ENCODE measurements at regions not wholly inside any gene's neighbourhood (a gene's known extent, or its start where the extent isn't known, plus 50 kb on each side); places are given as distances from the start of the nearest gene placed in this dataset.
A peak's percentile ranks its signal among the peaks of the same experiment; 100 is the strongest.

DNA sequence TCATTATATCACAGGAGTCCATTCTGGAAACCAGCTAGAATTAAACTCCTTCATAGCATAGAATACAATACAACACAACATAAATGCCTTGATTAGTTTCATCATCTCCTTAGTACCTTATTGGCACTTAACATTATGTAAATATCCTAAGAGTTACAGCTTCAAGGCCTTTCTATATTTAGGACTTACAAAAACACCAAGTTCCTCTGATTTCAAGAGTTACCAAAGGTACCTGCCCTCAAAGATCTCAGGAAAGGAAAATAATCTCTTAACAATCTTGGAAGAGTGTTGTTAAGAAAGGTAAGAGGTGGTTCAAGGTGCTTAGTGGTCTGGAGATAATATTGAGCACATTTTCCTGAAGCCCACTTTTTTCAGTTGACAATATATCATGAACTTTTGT lies 477.7 kb downstream of the IGSF11 start:
- DNase-seq (ENCODE audit: low spot score), result no peak

DNA sequence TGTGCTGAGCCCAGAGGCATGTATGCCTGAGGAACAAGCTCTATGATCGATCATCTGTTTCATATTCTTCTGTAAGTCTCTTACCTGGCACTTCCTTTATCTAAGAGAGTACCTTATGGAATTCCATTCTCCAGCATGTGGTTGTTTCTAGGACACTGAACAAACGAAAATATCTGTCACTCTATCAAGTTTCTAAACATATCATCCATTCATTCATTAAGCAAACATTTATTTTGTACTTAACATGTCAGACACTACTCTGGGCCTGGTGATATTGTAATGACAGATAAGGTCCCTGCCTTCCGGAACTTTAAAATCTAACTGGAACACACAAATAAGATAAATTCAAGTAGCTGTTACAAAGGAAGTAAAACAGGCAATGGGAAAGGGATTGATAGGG lies 477.1 kb downstream of the IGSF11 start:
- no peak for DNase-seq (ENCODE audit: low spot score)

- DNase-seq (ENCODE audit: low spot score), result no peak
Observed at GRCh38 chr3:118559286-118559685, 475.4 kb downstream of the IGSF11 start.

DNA sequence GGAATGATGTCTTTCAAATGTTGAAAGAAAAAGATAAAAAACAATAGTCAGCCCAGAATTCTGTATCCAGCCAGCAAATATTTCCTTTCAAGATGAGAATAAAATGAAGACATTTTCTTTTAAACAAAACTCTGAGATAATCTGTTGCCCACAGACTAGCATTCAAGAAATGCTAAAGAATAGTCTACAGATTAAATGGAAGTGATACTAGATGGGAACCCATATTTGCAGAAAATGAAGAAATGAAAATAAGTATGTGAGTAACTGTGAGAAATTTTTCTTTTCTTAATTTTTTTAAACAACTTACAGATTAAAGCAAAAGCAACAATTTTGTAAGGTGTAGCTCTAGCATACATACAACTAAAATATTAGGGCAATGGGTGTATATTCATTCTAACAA lies 469.8 kb downstream of the IGSF11 start:
- no peak for DNase-seq (ENCODE audit: low spot score)

DNA sequence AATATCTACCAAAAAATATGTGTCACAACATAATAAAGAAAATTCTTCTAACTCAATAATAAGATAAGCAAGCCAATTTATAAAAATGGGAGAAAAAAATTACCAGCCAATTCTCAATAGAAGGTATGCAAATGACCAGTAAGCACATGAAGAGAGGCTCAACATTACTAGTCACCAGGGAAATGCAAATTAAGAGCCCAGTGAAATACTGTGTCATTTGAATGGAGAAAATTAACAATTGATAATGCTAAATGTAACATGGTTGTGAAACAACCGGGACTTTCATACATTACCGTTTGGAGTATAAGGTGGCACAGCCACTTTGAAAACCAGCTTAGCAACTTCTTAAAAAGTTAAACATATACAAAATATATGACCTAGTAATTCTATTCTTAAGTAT lies 460.7 kb downstream of the IGSF11 start:
- no peak for DNase-seq (ENCODE audit: low spot score)

DNA sequence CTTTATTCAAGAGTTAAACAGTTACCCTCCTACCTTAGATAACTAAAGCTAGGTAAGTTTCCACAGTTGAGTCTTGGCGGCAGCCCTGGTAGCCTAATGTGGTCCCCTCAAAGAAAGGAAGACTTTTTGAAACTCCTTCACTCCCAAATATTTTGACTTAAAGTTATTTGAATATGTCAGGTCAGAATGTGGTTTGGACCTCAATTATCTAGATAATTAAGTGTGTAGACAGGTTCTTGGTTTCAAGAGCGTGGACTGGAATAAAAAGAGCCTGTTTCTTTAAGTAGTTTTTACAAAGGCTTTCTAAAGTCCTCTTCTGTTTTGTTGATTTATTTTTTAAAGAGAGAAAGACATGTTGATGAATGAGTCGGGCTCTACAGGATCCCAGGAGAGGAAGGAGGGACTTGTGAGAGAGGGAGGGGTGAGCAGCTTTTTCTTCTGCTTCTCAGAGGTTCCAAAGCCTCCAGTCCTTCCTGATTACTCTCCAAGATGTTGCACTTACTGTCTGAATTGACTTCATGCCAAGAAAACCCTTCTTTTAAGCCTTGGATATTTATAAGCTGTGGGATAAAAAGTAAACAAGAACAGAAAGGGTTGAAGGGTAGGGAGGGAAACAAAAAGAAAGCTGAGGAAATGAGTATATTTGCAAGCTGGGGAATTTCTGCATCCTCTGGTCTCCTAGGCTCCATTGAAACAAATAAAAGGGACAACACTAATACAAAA lies 457.4 kb downstream of the IGSF11 start:
- DNase-seq (ENCODE audit: low spot score), result no peak

DNA sequence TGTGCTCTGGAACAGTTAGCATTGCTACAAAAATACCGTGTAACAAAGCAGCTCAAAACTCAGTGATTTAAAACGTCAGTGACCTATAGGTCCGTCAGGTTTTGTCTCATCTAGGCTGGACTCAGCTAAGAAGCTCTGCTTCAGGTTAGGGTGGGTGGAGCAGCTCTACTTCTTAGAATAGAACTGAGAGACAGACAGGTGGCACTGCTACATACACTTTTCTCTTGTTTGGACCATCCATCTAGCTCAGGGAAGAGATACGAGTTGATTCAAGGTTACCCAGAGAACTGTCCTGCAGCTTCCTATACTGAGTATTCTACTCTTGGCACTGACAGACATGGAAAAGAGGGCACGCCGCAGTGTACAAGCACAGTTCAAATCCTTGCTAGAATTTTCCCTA lies 456.1 kb downstream of the IGSF11 start:
- DNase-seq (ENCODE audit: low spot score), result no peak

GRCh38 chr3:118587037-118587741 lies 447.5 kb downstream of the IGSF11 start:
- DNase-seq (ENCODE audit: low spot score), result no peak

DNA sequence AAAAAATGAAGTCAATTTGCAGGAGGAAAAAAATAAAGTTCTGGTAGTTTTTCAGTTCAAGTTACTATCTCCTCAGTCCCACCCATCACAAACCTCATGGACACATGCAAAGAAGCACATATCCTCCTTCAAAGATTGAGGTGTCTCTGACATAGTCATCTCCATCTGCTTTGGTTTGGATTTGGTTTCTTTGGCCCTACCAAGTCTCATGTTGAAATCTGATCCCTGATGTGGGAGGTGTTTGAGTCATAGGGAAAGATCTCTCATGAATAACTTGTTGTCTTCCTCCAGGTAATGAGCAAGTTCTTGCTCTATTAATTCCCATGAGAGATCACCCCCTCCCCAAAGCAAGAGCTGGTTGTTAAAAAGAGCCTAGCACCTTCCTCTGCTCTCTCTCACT lies 446.8 kb downstream of the IGSF11 start:
- no peak for DNase-seq (ENCODE audit: low spot score)

GRCh38 chr3:118593277-118593670 lies 441.4 kb downstream of the IGSF11 start:
- no peak for DNase-seq (ENCODE audit: low spot score)

- no peak for DNase-seq (ENCODE audit: low spot score)
Observed at GRCh38 chr3:118597184-118597583, 437.5 kb downstream of the IGSF11 start.

DNA sequence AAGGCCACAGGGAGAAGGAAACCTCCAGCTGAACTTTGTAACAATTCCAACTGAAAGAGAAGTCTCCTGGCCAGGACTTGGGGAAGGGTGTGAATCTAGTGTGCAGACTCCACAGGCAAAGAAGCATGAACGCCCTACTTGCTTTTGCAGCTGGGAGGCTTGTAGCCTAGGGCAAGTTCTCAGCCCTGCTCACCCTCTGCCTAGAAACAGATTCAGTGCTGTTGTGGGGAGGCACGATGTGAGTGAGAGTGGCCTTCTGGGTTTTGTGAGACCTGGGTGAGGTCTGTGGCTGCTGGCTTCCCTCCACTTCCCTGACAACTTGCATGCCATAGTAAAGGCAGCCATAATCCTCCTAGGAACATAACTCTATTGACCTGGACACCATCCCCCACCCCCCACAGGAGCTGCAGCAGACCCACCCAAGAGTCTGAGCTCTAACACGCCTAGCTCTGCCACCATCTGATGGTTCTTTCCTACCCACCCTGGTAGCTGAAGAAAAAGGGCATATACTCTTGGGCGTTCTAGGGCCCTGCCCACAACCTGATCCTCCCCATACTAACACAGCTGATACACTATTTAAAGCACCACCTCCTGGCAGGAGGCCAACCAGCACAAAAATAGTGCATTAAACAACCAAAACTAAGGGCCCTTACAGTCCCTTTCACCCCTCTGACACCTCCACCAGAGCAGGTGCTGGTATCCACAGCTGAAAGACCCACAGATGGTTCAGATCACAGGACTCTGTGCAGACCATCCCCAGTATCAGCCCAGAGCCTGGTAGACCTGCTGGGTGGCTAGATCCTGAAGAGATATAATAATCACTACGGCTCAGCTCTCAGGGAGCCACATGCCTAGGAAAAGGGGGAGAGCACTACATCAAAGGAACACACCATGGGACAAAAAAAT lies 426.5 kb downstream of the IGSF11 start:
- no peak for DNase-seq (ENCODE audit: low spot score)

DNA sequence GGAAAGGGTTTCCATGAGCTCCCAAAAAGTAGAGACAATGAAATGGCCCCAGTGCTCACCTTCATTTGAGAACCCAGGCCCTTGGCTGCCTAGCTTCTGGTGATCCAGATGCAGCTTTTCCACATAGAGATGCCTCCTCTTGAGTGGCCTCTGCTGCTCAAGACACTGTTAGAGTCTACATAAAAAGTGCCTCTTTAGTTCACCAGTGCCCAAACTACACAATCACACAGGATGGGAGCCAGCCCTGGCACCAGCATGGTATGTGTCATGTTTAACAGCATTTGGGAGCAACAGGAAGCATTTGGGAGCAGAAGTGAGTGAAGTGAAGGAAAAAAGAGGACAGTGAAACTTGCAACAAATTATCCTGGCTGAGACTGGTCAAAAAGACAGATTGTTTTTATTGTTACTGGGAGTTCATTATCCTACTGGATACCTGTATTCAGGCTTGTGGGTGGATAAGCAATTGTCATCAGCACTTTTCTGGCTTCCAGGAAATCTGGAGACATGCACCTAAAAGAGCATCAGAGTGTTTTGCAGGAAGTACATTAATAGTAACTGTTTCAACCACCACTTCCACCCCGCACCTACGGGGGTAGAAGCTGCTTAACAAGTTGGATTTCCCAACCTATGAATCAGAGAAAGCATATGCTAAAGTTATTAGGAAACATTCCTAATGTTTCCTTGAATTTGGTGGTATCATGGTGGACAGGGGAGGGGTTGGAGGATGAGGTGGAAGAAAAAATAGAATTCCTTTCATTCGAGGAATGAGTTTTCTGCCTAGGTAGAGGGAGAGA lies 416.2 kb downstream of the IGSF11 start:
- no peak for DNase-seq (ENCODE audit: low spot score)

- no peak for DNase-seq (ENCODE audit: low spot score)
Observed at GRCh38 chr3:118626453-118626852, 408.2 kb downstream of the IGSF11 start.

GRCh38 chr3:118628704-118629341 lies 405.8 kb downstream of the IGSF11 start:
- DNase-seq (ENCODE audit: low spot score), result peak; percentile 9

DNA sequence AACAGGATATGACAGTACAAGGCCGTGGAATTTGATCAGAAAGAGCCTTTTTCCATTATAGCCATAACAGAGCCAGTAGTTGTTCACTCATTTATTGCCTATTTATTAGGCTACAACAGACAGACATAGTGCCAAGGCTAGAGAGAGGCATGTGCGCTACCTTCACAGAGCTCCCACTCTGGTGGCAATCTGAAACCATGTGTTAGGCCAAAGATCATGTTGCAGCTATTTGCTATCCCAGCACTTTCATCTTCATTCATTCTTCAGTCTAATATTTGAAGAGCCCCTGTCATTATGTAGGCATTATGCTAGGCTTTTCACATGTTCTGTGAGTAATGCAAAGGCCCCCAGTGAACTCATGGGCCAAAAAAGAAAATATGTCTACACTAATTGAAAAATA lies 404.8 kb downstream of the IGSF11 start:
- no peak for DNase-seq (ENCODE audit: low spot score)

- DNase-seq (ENCODE audit: low spot score), result no peak
Observed at GRCh38 chr3:118635711-118636110, 398.9 kb downstream of the IGSF11 start.

DNA sequence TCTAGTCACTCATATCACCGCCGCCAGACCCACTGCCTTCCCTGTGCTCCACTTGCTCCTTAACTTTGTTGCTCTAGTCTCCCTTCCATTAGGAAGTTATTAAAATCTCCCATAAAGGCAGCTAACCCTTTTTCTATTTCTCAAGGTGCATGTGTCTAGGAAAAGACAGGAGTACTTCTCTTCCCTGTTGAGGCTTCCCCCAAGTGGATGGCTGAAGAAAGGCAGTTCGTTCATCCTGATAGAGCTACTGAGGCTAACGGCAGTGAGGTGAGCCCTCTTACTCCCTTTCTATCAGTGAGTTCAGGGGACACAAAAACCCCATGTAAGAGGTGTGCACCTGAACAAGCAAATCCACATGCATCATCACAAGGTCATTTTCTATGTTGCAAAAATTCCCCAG lies 397.8 kb downstream of the IGSF11 start:
- no peak for DNase-seq (ENCODE audit: low spot score)

- no peak for DNase-seq (ENCODE audit: low spot score)
Observed at GRCh38 chr3:118637846-118638245, 396.8 kb downstream of the IGSF11 start.

DNA sequence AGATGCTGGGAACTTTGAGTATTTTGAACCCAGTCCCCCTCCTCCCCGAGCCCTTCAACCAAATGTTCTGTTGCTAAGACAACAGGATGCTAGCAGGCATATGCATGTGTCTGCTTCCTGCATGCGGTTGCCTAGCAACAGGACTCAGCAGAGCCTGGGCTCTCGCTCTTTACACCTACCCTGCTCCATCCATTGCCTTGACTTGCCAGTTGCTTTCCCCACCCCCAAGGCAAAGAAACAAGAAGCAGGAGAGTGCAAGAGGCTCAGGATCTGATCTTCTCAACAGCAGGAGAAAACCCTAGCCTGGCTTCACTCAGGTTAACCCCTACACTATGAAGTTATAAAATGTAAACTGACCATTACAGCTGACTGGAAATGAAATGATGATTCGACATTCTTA lies 393.0 kb downstream of the IGSF11 start:
- no peak for DNase-seq (ENCODE audit: low spot score)

GRCh38 chr3:118671192-118671591 lies 363.5 kb downstream of the IGSF11 start:
- DNase-seq (ENCODE audit: low spot score), result no peak

- DNase-seq (ENCODE audit: low spot score), result no peak
Observed at GRCh38 chr3:118675305-118675704, 359.3 kb downstream of the IGSF11 start.
